ENCODE measurements at regions not wholly inside any gene's neighbourhood (a gene's known extent, or its start where the extent isn't known, plus 50 kb on each side); places are given as distances from the start of the nearest gene placed in this dataset.

DNA sequence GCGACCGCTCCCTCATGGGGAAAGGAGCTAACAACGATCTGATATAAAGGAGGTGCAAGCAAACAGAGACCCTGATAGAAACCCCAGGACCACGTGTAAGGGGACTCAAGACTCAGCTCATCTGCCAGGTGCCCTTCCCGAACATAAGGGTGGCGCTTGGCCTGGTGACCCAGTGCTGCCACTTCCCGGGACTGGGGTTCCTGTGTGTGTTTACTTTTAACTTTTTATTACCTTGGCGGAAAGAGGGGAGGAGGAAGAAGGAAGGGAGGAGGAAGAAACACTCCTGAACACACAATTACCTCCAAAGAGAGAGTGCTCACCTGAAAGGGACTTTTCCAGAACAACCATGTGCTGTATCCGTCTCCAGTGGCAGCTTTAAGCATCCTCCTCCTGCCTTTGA is 56.5 kb upstream of the EDAR start:
- TF ChIP-seq TEAD4 (IDR thresholded peaks at IDR 0.05) (no peak), CEBPB (IDR thresholded peaks at IDR 0.05) (no peak), TCF12 (IDR thresholded peaks at IDR 0.05; ENCODE audit: low read depth) (no peak), YY1 (IDR thresholded peaks at IDR 0.05; ENCODE audit: low read depth) (no peak)
- TF ChIP-seq, protein P1, sequence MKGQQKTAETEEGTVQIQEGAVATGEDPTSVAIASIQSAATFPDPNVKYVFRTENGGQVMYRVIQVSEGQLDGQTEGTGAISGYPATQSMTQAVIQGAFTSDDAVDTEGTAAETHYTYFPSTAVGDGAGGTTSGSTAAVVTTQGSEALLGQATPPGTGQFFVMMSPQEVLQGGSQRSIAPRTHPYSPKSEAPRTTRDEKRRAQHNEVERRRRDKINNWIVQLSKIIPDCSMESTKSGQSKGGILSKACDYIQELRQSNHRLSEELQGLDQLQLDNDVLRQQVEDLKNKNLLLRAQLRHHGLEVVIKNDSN (IDR thresholded peaks at IDR 0.05) = no peak
- TF ChIP-seq, protein P2, sequence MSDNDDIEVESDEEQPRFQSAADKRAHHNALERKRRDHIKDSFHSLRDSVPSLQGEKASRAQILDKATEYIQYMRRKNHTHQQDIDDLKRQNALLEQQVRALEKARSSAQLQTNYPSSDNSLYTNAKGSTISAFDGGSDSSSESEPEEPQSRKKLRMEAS (IDR thresholded peaks at IDR 0.05) = no peak

DNA sequence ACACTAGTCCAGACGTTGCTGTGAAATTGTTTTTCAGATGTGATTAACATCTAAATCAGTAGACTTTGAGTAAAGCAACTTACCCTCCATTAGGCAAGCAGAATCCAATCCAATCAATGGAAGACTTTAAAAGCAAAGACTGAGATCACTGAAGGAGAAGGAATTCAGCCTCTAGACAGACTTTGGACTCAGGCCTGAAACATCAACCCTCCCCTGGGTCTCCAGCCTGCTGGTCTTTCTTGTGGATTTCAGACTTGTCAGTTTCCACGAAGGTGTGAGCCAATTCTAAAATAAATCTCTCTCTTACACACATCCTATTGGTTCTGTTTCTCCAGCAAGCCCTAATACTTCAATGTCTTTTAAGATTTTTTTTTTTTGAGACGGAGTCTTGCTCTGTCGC is 50.0 kb upstream of the EDAR start:
- TF ChIP-seq TEAD4 (IDR thresholded peaks at IDR 0.05) = no peak
- TF ChIP-seq, protein P2 (IDR thresholded peaks at IDR 0.05) = no peak
- no peak for TF ChIP-seq TCF12 (IDR thresholded peaks at IDR 0.05; ENCODE audit: low read depth)
- TF ChIP-seq CREB1 (IDR thresholded peaks at IDR 0.05; ENCODE audit: low read depth) = no peak
- TF ChIP-seq, protein P3, sequence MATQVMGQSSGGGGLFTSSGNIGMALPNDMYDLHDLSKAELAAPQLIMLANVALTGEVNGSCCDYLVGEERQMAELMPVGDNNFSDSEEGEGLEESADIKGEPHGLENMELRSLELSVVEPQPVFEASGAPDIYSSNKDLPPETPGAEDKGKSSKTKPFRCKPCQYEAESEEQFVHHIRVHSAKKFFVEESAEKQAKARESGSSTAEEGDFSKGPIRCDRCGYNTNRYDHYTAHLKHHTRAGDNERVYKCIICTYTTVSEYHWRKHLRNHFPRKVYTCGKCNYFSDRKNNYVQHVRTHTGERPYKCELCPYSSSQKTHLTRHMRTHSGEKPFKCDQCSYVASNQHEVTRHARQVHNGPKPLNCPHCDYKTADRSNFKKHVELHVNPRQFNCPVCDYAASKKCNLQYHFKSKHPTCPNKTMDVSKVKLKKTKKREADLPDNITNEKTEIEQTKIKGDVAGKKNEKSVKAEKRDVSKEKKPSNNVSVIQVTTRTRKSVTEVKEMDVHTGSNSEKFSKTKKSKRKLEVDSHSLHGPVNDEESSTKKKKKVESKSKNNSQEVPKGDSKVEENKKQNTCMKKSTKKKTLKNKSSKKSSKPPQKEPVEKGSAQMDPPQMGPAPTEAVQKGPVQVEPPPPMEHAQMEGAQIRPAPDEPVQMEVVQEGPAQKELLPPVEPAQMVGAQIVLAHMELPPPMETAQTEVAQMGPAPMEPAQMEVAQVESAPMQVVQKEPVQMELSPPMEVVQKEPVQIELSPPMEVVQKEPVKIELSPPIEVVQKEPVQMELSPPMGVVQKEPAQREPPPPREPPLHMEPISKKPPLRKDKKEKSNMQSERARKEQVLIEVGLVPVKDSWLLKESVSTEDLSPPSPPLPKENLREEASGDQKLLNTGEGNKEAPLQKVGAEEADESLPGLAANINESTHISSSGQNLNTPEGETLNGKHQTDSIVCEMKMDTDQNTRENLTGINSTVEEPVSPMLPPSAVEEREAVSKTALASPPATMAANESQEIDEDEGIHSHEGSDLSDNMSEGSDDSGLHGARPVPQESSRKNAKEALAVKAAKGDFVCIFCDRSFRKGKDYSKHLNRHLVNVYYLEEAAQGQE (IDR thresholded peaks at IDR 0.05; ENCODE audit: low read depth) = no peak
- no peak for TF ChIP-seq TAF1 (IDR thresholded peaks at IDR 0.05; ENCODE audit: low read depth)
- TF ChIP-seq ZBTB7A (IDR thresholded peaks at IDR 0.05; ENCODE audit: low read depth) = no peak
- no peak for TF ChIP-seq EGR1 (IDR thresholded peaks at IDR 0.05)
- TF ChIP-seq EP300 (IDR thresholded peaks at IDR 0.05; ENCODE audit: borderline replicate concordance) = no peak
- TF ChIP-seq FOXM1 (IDR thresholded peaks at IDR 0.05; ENCODE audit: borderline replicate concordance, low read depth) = no peak
- TF ChIP-seq, protein P1 (IDR thresholded peaks at IDR 0.05) = no peak
